Germinal center (tissue), 1 donor: ENCODE measurements at regions not wholly inside any gene's neighbourhood (a gene's known extent, or its start where the extent isn't known, plus 50 kb on each side); places are given as distances from the start of the nearest gene placed in this dataset.
"Not testable (repeated sequence)": the region's sequence is repeated elsewhere in the genome, so short reads cannot be mapped to it uniquely, and the experiment has no call there.

ENCODE experiments used
- DNase-seq: peaks from one replicate; pipeline ENCODE4 v3.0.0; 2012; ENCODE audit warnings: mixed read lengths, low spot score

- DNase-seq = no peak
These were observed 458.6 kb upstream of the ATXN8OS start for GRCh38 chr13:69649063-69649392.

DNA sequence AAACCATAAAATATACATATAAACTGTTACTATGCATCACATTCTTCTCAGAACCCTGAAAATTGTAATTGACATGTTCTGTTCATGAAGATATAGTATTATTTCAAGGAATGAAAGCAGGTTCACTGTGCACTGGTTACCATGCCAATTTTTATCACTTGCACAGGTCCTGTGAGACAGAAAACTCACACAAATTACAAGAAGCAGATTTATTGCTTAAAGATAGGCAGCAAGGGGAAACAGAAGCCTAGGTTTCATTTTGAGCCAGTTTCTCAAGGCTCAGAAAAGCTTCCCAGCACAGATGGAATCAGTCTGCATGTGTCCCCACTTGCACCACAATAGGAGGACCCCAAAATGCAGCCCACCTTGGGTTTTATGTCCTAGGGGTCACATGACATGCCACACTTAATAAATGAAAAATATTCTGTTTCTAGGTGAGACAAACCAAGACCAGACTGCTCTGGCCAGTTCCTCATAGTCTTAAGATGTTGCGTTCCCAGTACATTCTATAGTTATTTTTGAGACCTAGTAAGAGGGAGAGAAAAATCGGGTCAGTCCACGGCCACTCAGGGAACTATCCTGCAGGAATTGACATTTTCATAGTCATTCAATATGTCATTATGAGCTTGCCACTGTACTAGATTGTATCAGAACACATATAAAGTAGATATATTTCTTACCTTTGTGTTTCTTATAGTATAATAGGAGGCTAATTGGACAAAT is 459.1 kb upstream of the ATXN8OS start:
- no peak for DNase-seq

DNA sequence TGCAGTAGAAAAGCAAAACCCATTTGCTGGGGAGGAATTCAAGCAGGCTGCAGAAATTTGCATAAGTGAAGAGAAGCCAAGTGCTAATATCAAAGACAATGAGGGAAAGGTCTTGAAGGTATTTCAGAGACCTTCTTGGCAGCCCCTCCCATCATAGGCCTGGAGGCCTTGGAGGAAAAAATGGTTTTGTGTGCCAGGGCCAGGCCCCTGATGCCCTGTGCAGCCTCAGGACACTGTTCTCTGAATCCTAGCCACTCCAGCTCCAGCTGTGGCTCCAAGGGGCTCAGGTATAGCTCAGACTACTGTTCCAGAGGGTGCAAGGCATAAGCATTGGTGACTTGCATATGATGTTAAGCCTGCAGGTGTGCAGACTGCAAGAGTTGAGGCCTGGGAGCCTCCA is 463.2 kb upstream of the ATXN8OS start:
- DNase-seq = no peak

GRCh38 chr13:69641773-69642172 is 465.9 kb upstream of the ATXN8OS start:
- DNase-seq = no peak

- DNase-seq = no peak
These were observed 474.6 kb upstream of the ATXN8OS start for GRCh38 chr13:69633044-69633443.

- no peak for DNase-seq
These were observed 483.7 kb upstream of the ATXN8OS start for GRCh38 chr13:69623973-69624372.

DNA sequence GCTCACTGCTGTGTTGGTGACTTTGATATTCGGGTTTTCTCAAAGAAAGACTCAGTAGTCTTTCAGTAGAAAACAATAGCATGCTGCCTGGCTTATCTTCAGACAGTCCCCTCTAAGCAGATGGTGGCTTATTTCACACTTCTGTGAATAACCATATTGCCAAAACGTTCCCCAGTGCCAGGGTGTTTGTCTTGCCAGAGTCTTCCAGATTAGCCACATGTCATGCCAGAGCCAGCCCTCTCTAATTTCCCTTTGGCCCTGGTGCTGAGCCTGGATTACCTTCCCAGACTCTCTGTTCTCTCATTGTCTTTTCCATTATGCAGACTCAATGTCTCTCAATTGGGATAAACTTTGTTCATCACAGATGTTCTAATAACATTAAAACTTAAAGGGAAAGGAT is 488.0 kb upstream of the ATXN8OS start:
- DNase-seq = no peak

GRCh38 chr13:69618838-69619237 is 488.8 kb upstream of the ATXN8OS start:
- DNase-seq = no peak

- no peak for DNase-seq
These were observed 489.2 kb upstream of the ATXN8OS start for GRCh38 chr13:69618393-69618792.

DNA sequence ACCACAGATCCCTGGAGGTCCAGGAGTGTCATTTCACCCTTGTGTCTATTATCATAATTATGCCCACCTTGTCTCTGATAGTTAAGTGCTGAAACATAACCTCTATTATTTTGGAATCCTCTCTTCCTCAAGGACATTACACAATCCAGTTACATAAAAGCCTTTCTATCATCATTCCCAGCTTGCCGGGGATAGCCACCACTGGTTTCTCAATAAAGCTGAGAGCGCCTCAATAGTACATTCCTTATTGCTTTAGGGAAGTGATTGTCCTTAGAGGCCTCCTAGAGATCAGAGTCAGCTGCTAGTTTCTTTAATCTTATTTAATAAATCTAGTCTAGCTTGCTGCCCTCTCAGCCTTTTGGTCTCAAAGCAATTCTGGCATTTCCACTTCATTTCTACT is 490.0 kb upstream of the ATXN8OS start:
- no peak for DNase-seq

GRCh38 chr13:69616396-69616795 is 491.2 kb upstream of the ATXN8OS start:
- DNase-seq = no peak

DNA sequence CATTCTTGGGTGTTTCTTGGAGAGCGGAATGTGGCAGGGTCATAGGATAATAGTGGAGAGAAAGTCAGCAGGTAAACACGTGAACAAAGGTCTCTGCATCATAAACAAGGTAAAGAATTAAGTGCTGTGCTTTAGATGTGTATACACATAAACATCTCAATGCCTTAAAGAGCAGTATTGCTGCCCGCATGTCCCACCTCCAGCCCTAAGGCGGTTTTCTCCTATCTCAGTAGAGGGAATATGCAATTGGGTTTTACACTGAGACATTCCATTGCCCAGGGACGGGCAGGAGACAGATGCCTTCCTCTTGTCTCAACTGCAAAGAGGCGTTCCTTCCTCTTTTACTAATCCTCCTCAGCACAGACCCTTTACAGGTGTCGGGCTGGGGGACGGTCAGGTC is 492.6 kb upstream of the ATXN8OS start:
- not testable (repeated sequence) for DNase-seq

DNA sequence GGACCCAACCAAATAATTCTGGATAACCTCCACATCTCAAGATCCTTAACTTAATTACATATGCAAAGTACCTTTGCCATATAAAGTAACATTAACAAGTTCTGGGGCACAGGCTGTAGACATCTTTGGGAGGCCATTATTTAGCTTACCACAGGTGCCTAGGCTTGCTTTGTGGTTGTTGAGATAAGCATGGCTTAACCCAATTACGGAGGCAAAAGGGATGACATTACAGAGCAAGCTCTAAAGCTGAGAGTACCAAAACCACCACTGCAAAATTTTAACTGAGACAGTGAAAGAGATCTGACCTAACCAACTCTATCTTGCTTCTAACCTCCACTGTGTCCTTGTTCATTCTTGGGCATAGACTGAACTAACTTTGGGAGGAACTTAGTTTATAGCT is 502.9 kb upstream of the ATXN8OS start:
- DNase-seq = no peak

DNA sequence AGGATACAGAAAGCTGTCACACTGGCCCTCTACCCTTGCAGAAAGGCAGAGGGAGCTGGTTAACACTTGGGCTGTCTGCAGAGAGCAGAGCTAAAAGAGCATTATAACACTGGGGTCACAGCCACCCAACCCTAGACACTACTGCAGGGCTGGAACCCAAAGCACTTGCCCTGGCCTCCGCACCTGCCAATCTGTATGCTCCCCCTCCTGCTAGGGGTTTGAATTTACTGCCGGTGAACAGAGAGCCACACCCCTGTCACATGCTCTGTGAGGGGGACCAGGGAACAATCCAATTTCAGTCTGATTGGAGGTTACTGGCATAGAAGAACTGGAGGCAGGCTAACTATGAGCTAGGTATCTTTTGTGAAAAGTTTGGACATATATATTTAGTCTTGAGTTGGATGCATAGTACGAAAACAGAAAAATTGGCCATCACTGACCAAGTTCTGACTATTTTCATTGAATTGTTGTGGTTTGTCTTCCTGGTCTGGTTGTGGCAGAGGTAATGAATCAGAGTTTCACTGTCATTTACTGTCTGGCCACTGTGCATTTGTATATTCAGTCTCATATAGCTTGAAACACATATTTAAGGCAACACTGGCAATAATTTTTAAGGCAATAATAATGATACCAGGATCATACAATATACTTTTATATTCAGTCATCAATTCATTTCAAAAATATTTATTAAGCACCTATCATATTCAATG is 504.3 kb upstream of the ATXN8OS start:
- DNase-seq = no peak

DNA sequence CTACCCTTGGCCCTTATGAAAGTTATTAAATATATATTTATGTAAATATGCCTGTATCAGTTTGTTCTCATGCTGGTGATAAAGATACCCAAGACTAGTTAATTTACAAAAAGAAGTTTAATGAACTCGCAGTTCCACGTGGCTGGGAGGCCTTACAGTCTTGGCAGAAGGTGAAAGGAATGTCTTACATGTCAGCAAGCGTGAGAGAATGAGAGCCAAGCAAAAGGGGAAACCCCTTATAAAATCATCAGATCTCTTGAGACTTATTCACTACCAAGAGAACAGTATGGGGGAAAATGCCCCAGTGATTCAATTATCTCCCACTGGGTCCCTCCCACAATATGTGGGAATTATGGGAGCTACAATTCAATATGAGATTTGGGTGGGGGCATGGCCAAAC is 506.0 kb upstream of the ATXN8OS start:
- no peak for DNase-seq

- no peak for DNase-seq
These were observed 506.8 kb upstream of the ATXN8OS start for GRCh38 chr13:69600811-69601210.

DNA sequence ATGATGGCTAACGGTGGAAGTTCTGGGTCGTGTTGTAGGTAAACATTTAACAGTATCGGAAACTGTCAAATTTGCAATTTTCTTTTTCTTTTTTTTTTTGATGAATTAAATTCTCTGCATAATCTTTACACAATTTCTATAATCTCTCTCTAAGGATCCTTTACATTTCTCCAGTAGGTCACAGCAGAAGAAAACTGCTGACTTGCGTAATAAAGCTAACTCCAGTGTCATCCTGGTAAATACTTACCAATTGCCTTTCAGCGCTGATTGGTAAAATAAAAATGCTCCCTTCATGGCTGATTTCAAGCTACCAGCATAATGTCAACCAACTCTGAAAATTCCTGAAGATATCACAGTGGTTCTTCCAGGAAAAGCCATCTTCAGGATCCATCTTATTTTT is 510.5 kb upstream of the ATXN8OS start:
- DNase-seq = no peak

DNA sequence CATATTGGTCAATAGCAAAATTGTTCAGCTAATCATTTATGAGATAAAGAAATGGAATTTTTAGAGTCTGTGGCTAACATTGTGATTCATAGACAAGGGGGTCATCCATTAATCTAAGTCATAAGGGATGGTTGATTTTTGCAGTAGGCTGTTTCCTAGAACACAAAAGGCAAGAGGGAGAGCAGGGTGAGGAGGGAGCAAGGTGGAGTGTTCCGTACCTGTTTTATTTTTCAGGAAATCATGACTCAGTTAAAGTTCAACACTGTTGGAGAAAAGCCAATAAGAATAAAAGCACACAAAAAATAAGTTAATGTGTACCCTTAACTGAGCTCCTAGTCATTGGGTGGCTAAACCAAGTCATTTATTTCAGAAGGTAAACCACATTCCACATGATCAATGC is 512.4 kb upstream of the ATXN8OS start:
- DNase-seq = no peak

DNA sequence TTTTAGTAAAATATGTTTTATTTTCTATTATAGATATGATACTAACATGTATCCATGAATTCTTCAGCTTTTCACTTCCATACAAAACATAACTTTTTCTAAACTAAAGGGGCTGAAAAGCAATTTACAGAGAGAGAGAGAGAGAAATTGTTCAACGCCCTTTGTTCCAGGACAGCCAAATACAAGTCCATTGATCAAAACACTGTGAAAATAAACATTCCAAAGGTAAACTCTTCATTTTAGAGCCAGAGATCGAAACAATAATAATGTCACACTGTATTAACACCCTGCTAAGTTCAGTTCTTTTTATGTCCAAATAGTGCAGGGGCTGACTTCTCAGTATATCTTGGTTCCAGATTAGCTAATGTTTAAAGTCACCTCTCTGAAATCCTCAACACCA is 516.2 kb upstream of the ATXN8OS start:
- DNase-seq = no peak

GRCh38 chr13:69589531-69590235 is 517.9 kb upstream of the ATXN8OS start:
- DNase-seq = no peak

DNA sequence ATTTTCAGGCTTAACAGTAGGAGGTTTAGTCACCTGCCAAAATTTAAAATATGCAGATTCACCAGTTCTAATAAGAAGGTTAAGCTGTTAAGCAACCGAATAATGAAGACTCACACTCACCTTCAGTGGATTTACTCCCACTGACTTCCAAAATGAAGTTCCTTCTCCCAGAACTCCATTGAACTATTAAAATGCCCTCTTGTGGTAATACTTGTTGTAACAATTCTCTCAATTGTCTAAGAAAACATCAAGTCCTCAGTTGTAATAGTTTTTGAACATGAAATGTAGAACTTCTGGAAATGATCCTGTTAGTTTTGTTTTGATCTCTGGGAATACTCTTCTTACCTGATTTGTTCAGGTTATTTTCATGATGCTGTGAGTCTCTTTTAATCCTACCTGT is 522.0 kb upstream of the ATXN8OS start:
- DNase-seq = no peak

- DNase-seq = no peak
These were observed 527.4 kb upstream of the ATXN8OS start for GRCh38 chr13:69580255-69580654.

DNA sequence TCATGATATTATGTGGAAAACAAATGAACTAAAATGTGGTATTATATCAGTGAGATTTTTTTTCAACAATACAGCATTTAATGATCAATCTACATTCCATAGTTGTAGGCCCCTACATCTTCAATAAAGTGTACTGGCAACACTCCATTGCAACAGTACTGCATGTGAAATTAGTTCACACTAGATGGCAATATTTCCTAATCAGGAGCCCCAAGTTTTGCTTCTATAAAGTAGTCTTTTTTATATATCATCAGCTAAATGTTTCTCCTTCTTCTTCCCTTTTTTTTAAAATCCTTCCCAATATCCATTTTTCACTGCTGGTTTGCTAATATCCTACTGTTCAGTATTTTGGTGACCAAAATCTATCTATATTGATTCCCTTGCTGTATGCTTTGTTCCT is 528.3 kb upstream of the ATXN8OS start:
- no peak for DNase-seq
